Brain microvascular endothelial cell (primary cell): ENCODE measurements at regions not wholly inside any gene's neighbourhood (a gene's known extent, or its start where the extent isn't known, plus 50 kb on each side); places are given as distances from the start of the nearest gene placed in this dataset.

Source experiments
- DNase-seq: peaks from one replicate; pipeline ENCODE4 v3.0.0-alpha.2; 2020
- H3K27ac ChIP-seq: fragments of 250-450 bp; sonication (Bioruptor Pico); 2 replicates; pipeline ENCODE4 v1.5.1; 2020; ENCODE audit warnings: mild to moderate bottlenecking, moderate library complexity
- H3K27me3 ChIP-seq: fragments of 250-450 bp; sonication (Bioruptor Pico); replicated peaks from 2 replicates; pipeline ENCODE4 v1.5.1; 2020; ENCODE audit warnings: mild to moderate bottlenecking
- H3K36me3 ChIP-seq: fragments of 250-450 bp; sonication (Bioruptor Pico); replicated peaks from 2 replicates; pipeline ENCODE4 v1.5.1; 2020; ENCODE audit warnings: mild to moderate bottlenecking
- H3K4me3 ChIP-seq: 2 replicates; pipeline ENCODE4 v1.5.1; 2011; ENCODE audit warnings: low read depth, mild to moderate bottlenecking, control low read depth, low read length, moderate library complexity
- CTCF ChIP-seq: IDR thresholded peaks from 2 replicates; pipeline ENCODE4 v1.5.1; 2011; ENCODE audit warnings: low read depth, mild to moderate bottlenecking, moderate library complexity, low read length, control low read depth, inconsistent platforms; ENCODE audit errors: missing control alignments
- in situ Hi-C: cut with HindIII; loops from 2 replicates; pipeline ENCODE4 v1.10.0; 2017; ENCODE audit warnings: low sequenced_read_pairs, low pct_ligation_motif_present

- in situ Hi-C loops, result no loop called here
- H3K36me3 ChIP-seq, result no peaks in the 10 kb centered on the region
- TF ChIP-seq CTCF, result no peak
Observed at GRCh38 chr11:22430639-22431038, 92.5 kb downstream of the SLC17A6 start.

GRCh38 chr11:22430141-22430541 is 92.0 kb downstream of the SLC17A6 start:
- no peak overlapping the region for H3K4me3 ChIP-seq
- H3K36me3 ChIP-seq, result no peaks in the 10 kb centered on the region
- no peak overlapping the region for H3K27ac ChIP-seq
- no peaks in the 10 kb centered on the region for H3K27me3 ChIP-seq
- TF ChIP-seq CTCF, result no peak
- in situ Hi-C loops, result no loop called here
- no peak for DNase-seq

More at GRCh38 chr11:22430639-22431038, 92.5 kb downstream of the SLC17A6 start:
- Histone ChIP-seq H3K27me3 (no peaks in the 10 kb centered on the region), H3K27ac (no peak overlapping the region), H3K4me3 (no peak overlapping the region)
- no peak for DNase-seq
